Fibroblast of pulmonary artery (primary cell): ENCODE measurements at regions not wholly inside any gene's neighbourhood (a gene's known extent, or its start where the extent isn't known, plus 50 kb on each side); places are given as distances from the start of the nearest gene placed in this dataset.
A peak's percentile ranks its signal among the peaks of the same experiment; 100 is the strongest.

Experiments
- DNase-seq: peaks from one replicate; pipeline ENCODE4 v3.0.0-alpha.2; 2010; ENCODE audit warnings: low read depth
- H3K4me3 ChIP-seq: replicated peaks from 2 replicates; pipeline ENCODE4 v1.5.1; 2011; ENCODE audit warnings: low read depth, mild to moderate bottlenecking, control low read depth, low read length, moderate library complexity
- CTCF ChIP-seq: IDR thresholded peaks from 2 replicates; pipeline ENCODE4 v1.5.1; 2011; ENCODE audit warnings: mild to moderate bottlenecking, control low read depth, low read length, inconsistent platforms; ENCODE audit errors: missing control alignments

GRCh38 chr18:22731398-22731797, 201.7 kb upstream of the RBBP8 start:
- DNase-seq = no peak
- H3K4me3 ChIP-seq = no peak overlapping the region
- no peak for TF ChIP-seq CTCF

- DNase-seq = no peak
- no peak overlapping the region for H3K4me3 ChIP-seq
- TF ChIP-seq CTCF = no peak
These were observed 198.9 kb upstream of the RBBP8 start for GRCh38 chr18:22734105-22734661.

- no peak for TF ChIP-seq CTCF
- DNase-seq = peak; percentile 59
- no peak overlapping the region for H3K4me3 ChIP-seq
These were observed 198.1 kb upstream of the RBBP8 start for GRCh38 chr18:22734791-22735627.

GRCh38 chr18:22737054-22737453, 196.1 kb upstream of the RBBP8 start:
- TF ChIP-seq CTCF = no peak
- H3K4me3 ChIP-seq = no peak overlapping the region
- no peak for DNase-seq

- no peak overlapping the region for H3K4me3 ChIP-seq
- no peak for TF ChIP-seq CTCF
- DNase-seq = no peak
These were observed 194.0 kb upstream of the RBBP8 start for GRCh38 chr18:22739061-22739642.

- TF ChIP-seq CTCF = no peak
- no peak overlapping the region for H3K4me3 ChIP-seq
- no peak for DNase-seq
These were observed 193.3 kb upstream of the RBBP8 start for GRCh38 chr18:22739789-22740188.
